HCT116 (cell line): ENCODE measurements at regions not wholly inside any gene's neighbourhood (a gene's known extent, or its start where the extent isn't known, plus 50 kb on each side); places are given as distances from the start of the nearest gene placed in this dataset.

Source experiments
- ATAC-seq: fragments of 200-7000 bp; cut with Tn5 transposase; 2 replicates; pipeline ENCODE4 v1.9.1; 2020; ENCODE audit warnings: mild to moderate bottlenecking, moderate library complexity
- BruUV-seq: library from RNA; stranded (reverse); fragments of 400-500 nt; replicated peaks from 2 replicates; lab custom pipeline; 2021; lab: Mats Ljungman, UMichigan
- CTCF ChIA-PET: fragments of 300-600 bp; sonication (Branson Sonifier 250); formaldehyde crosslinking; loops from one replicate; lab custom pipeline; 2021; ENCODE audit warnings: antibody characterized with exemption; lab: Charles Lee
- POLR2A ChIA-PET: fragments of 300-600, 350-600 bp; sonication (Branson Sonifier 250); formaldehyde crosslinking; loops from one replicate; lab custom pipeline; 2021; ENCODE audit warnings: antibody characterized with exemption; lab: Charles Lee
- RAD21 ChIA-PET, 2 experiments: fragments of 300-600 bp; sonication (Branson Sonifier 250); formaldehyde crosslinking; loops; one replicate each; lab custom pipeline; 2023; ENCODE audit warnings: low total read pairs in 2 of 2; ENCODE audit not compliant: uncharacterized antibody in 2 of 2, unreplicated experiment in 2 of 2, low non-redundant PET in 1 of 2; lab: Charles Lee
- DNase-seq: peaks from one replicate; pipeline ENCODE4 v3.0.0-alpha.2; 2010; ENCODE audit warnings: low read depth, low spot score
- H2AFZ ChIP-seq: fragments of 200-600 bp; shearing (Covaris generic), sonication (generic); 2 replicates; pipeline ENCODE4 v1.6.1; 2017; ENCODE audit warnings: low read depth, mixed run types, mixed read lengths, antibody characterized with exemption, low read length; ENCODE audit not compliant: poor library complexity, severe bottlenecking
- H3K27ac ChIP-seq: 2 replicates; pipeline ENCODE4 v1.5.1; 2012; ENCODE audit warnings: low read depth, low read length
- H3K27me3 ChIP-seq: fragments of 200-600 bp; sonication (generic); 2 replicates; pipeline ENCODE4 v1.6.1; 2016; ENCODE audit warnings: mixed run types, low read length, mixed read lengths; ENCODE audit not compliant: insufficient read depth
- H3K36me3 ChIP-seq, 2 experiments: fragments of 200-500 bp in 1 of 2; fragments of 200-600 bp in 1 of 2; sonication (Bioruptor generic) in 1 of 2; sonication (generic) in 1 of 2; 2 replicates each; pipeline versions ENCODE4 v1.5.1 to v1.6.1; 2014 to 2016; ENCODE audit warnings: low read length in 2 of 2, inconsistent platforms in 1 of 2, mixed read lengths in 1 of 2, mixed run types in 1 of 2; ENCODE audit not compliant: insufficient read depth in 2 of 2, control insufficient read depth in 1 of 2
- H3K4me1 ChIP-seq, 2 experiments: fragments of 200-600 bp in 1 of 2; sonication (generic) in 1 of 2; 2 replicates each; pipeline versions ENCODE4 v1.5.1 to v1.6.1; 2012 to 2017; ENCODE audit warnings: low read length in 2 of 2, inconsistent platforms in 1 of 2, mild to moderate bottlenecking in 1 of 2, mixed read lengths in 1 of 2, mixed run types in 1 of 2, moderate library complexity in 1 of 2; ENCODE audit not compliant: insufficient read depth in 2 of 2, control insufficient read depth in 1 of 2
- H3K4me2 ChIP-seq: fragments of 200-600 bp; sonication (generic); 2 replicates; pipeline ENCODE4 v1.6.1; 2017; ENCODE audit warnings: mixed run types, low read length, mixed read lengths
- H3K4me3 ChIP-seq, 2 experiments: fragments of 200-600 bp in 1 of 2; sonication (generic) in 1 of 2; replicated peaks in 1 of 2; 2 replicates each; pipeline ENCODE4 v1.5.1; 2011 to 2016; ENCODE audit warnings: low read length in 2 of 2, control low read depth in 1 of 2, low read depth in 1 of 2, mild to moderate bottlenecking in 1 of 2, mixed read lengths in 1 of 2, mixed run types in 1 of 2
- H3K79me2 ChIP-seq: fragments of 200-600 bp; sonication (generic); 2 replicates; pipeline ENCODE4 v1.6.1; 2017; ENCODE audit warnings: mild to moderate bottlenecking, mixed run types, low read length, moderate library complexity, mixed read lengths; ENCODE audit not compliant: insufficient read depth
- H3K9ac ChIP-seq: fragments of 200-600 bp; sonication (generic); 2 replicates; pipeline ENCODE4 v1.6.1; 2016; ENCODE audit warnings: low read length, mixed read lengths
- H3K9me2 ChIP-seq: fragments of 200-600 bp; sonication (generic), shearing (Covaris generic); 2 replicates; pipeline ENCODE4 v1.6.1; 2017; ENCODE audit warnings: mixed run types, mild to moderate bottlenecking, moderate library complexity; ENCODE audit not compliant: insufficient read depth
- H3K9me3 ChIP-seq, 2 experiments: fragments of 200-500 bp in 1 of 2; fragments of 200-600 bp in 1 of 2; sonication (Bioruptor generic) in 1 of 2; sonication (generic) in 1 of 2; 2 replicates each; pipeline ENCODE4 v1.6.1; 2014 to 2017; ENCODE audit warnings: low read length in 2 of 2, mixed read lengths in 2 of 2, inconsistent platforms in 1 of 2, low read depth in 1 of 2, mild to moderate bottlenecking in 1 of 2, mixed run types in 1 of 2, moderate library complexity in 1 of 2; ENCODE audit not compliant: control insufficient read depth in 1 of 2, insufficient read depth in 1 of 2
- H4K20me1 ChIP-seq: fragments of 200-600 bp; sonication (generic), shearing (Covaris generic); 2 replicates; pipeline ENCODE4 v1.6.1; 2017; ENCODE audit warnings: mixed run types, mild to moderate bottlenecking, moderate library complexity; ENCODE audit not compliant: insufficient read depth
- CEBPB ChIP-seq: IDR thresholded peaks from 2 replicates; pipeline ENCODE4 v1.6.1; 2012; ENCODE audit warnings: low read depth
- EZH2phosphoT487 ChIP-seq: fragments of 200-600 bp; IDR thresholded peaks from 2 replicates; pipeline ENCODE4 v1.6.1; 2018; ENCODE audit warnings: antibody characterized with exemption, borderline replicate concordance
- JUND ChIP-seq: IDR thresholded peaks from 2 replicates; pipeline ENCODE4 v1.6.1; 2012
- POLR2A ChIP-seq: IDR thresholded peaks from 2 replicates; pipeline ENCODE4 v1.7.0; 2011; ENCODE audit warnings: borderline replicate concordance; ENCODE audit not compliant: insufficient read depth, insufficient read length; ENCODE audit errors: extremely low read depth
- POLR2AphosphoS5 ChIP-seq: IDR thresholded peaks from 2 replicates; pipeline ENCODE4 v1.6.1; 2011; ENCODE audit warnings: mild to moderate bottlenecking, low read depth, low read length, moderate library complexity
- SIN3A ChIP-seq: IDR thresholded peaks from 2 replicates; pipeline ENCODE4 v1.6.1; 2012; ENCODE audit warnings: low read depth
- SP1 ChIP-seq: IDR thresholded peaks from 2 replicates; pipeline ENCODE4 v1.6.1; 2012; ENCODE audit warnings: low read depth
- YY1 ChIP-seq: IDR thresholded peaks from 2 replicates; pipeline ENCODE4 v1.6.1; 2011; ENCODE audit warnings: low read length, low read depth, moderate library complexity, mild to moderate bottlenecking; ENCODE audit not compliant: insufficient replicate concordance; ENCODE audit errors: extremely low read depth
- ZFX ChIP-seq: fragments of 450-650 bp; IDR thresholded peaks from 2 replicates; pipeline ENCODE4 v1.6.1; 2017
- ZNF274 ChIP-seq: fragments of 200-500 bp; sonication (Bioruptor generic); IDR thresholded peaks from 2 replicates; pipeline ENCODE4 v1.6.1; 2014; ENCODE audit warnings: mild to moderate bottlenecking, low read depth, low read length, inconsistent platforms
- intact Hi-C: fragments of 100-400 bp; cut with micrococcal nuclease; formaldehyde crosslinking; loops from 2 replicates; pipeline ENCODE4 v1.10.0; 2022
- TF ChIP-seq, protein P1 (sequence below): IDR thresholded peaks from 2 replicates; pipeline ENCODE4 v1.6.1; 2011; ENCODE audit warnings: mild to moderate bottlenecking, low read length, moderate library complexity; ENCODE audit not compliant: insufficient replicate concordance; ENCODE audit errors: extremely low read depth
- TF ChIP-seq, protein P2 (sequence below): IDR thresholded peaks from 2 replicates; pipeline ENCODE4 v1.6.1; 2012

DNA sequence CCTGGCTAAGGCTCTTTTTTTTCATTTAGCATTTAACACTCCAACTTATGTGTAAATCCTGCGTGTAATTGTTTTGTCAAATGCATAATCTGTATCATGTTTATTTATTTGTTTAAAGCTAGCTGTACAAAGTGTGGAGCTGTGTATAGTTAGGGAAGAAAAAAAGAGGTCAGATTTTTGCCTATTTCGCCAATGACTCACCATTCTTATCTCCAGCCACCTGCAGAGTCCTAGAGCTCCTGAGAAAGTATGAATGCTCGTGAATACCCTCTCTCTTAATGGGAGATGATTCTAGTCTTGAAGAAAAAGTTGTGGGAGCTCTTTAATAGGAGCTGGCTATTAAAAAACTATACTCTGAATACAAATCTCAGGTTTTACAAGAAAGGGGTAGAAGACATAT lies 778.8 kb upstream of the SLITRK5 start:
- intact Hi-C loops: no loop called here
- DNase-seq: no peak

DNA sequence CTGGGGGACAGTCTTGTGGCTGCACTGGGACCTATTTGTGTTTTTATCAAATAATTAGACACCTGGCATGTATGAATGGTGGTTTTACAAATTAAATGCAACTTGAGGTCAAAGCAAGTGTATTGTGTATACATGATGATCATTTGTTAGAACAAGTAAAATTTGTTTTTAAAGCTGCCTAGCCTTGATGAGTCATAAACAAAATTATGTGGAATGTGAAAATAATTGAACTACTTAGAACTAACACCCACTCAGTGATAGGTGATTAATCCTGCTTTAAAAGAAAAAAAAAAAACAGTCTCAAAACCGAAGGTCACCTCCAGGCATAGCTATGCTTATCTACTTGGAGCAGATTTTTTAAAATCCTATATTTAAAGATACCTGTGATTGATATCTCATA lies 770.3 kb upstream of the SLITRK5 start:
- RAD21 ChIA-PET: no interaction called here

More for the DNA sequence above, 778.8 kb upstream of the SLITRK5 start:
- no peak overlapping the region for H3K27ac ChIP-seq
- no peaks in the 10 kb centered on the region for H3K9me3 ChIP-seq
- TF ChIP-seq SIN3A (no peak), POLR2A (no peak), JUND (no peak), ZFX (no peak), POLR2AphosphoS5 (no peak), CEBPB (no peak), SP1 (no peak), EZH2phosphoT487 (no peak)
- TF ChIP-seq, protein P1, sequence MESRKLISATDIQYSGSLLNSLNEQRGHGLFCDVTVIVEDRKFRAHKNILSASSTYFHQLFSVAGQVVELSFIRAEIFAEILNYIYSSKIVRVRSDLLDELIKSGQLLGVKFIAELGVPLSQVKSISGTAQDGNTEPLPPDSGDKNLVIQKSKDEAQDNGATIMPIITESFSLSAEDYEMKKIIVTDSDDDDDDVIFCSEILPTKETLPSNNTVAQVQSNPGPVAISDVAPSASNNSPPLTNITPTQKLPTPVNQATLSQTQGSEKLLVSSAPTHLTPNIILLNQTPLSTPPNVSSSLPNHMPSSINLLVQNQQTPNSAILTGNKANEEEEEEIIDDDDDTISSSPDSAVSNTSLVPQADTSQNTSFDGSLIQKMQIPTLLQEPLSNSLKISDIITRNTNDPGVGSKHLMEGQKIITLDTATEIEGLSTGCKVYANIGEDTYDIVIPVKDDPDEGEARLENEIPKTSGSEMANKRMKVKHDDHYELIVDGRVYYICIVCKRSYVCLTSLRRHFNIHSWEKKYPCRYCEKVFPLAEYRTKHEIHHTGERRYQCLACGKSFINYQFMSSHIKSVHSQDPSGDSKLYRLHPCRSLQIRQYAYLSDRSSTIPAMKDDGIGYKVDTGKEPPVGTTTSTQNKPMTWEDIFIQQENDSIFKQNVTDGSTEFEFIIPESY: no peak
- H3K4me3 ChIP-seq: no peak overlapping the region
- no peaks in the 10 kb centered on the region for H3K4me1 ChIP-seq
- BruUV-seq: no TSS peak
- no peaks in the 10 kb centered on the region for H3K9me2 ChIP-seq
- H3K27me3 ChIP-seq: no peaks in the 10 kb centered on the region
- no peaks in the 10 kb centered on the region for H3K79me2 ChIP-seq
- ChIA-PET POLR2A (no interaction called here), RAD21 (no interaction called here), CTCF (no interaction called here)
- no peak overlapping the region for H3K9ac ChIP-seq
- no peaks in the 10 kb centered on the region for H4K20me1 ChIP-seq
- no peak overlapping the region for H2AFZ ChIP-seq
- no peaks in the 10 kb centered on the region for H3K36me3 ChIP-seq
- no peak for ATAC-seq
- H3K4me2 ChIP-seq: no peak overlapping the region

More for the DNA sequence above, 770.3 kb upstream of the SLITRK5 start:
- Histone ChIP-seq H3K4me2 (no peak overlapping the region), H3K9me3 (no peaks in the 10 kb centered on the region), H4K20me1 (no peaks in the 10 kb centered on the region), H3K4me3 (no peak overlapping the region), H3K9ac (no peak overlapping the region), H3K4me1 (peaks cover 0 to 2% of the 10 kb centered on the region in 2 experiments; a peak in 1 of 4 replicates), H3K27me3 (no peaks in the 10 kb centered on the region), H2AFZ (no peak overlapping the region), H3K9me2 (no peaks in the 10 kb centered on the region), H3K79me2 (no peaks in the 10 kb centered on the region), H3K27ac (no peak overlapping the region), H3K36me3 (no peaks in the 10 kb centered on the region)
- DNase-seq: no peak
- TF ChIP-seq, protein P1: no peak
- TF ChIP-seq, protein P2, sequence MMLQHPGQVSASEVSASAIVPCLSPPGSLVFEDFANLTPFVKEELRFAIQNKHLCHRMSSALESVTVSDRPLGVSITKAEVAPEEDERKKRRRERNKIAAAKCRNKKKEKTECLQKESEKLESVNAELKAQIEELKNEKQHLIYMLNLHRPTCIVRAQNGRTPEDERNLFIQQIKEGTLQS: no peak
- TF ChIP-seq ZFX (no peak), ZNF274 (no peak), YY1 (no peak)
- intact Hi-C loops: no loop called here
- CTCF ChIA-PET: no interaction called here
- POLR2A ChIA-PET: no interaction called here
- ATAC-seq: no peak
- no TSS peak for BruUV-seq
